ENCODE measurements at regions not wholly inside any gene's neighbourhood (a gene's known extent, or its start where the extent isn't known, plus 50 kb on each side); places are given as distances from the start of the nearest gene placed in this dataset.

- no peak for TF ChIP-seq POLR2A (IDR thresholded peaks at IDR 0.05)
- TF ChIP-seq, protein P1, sequence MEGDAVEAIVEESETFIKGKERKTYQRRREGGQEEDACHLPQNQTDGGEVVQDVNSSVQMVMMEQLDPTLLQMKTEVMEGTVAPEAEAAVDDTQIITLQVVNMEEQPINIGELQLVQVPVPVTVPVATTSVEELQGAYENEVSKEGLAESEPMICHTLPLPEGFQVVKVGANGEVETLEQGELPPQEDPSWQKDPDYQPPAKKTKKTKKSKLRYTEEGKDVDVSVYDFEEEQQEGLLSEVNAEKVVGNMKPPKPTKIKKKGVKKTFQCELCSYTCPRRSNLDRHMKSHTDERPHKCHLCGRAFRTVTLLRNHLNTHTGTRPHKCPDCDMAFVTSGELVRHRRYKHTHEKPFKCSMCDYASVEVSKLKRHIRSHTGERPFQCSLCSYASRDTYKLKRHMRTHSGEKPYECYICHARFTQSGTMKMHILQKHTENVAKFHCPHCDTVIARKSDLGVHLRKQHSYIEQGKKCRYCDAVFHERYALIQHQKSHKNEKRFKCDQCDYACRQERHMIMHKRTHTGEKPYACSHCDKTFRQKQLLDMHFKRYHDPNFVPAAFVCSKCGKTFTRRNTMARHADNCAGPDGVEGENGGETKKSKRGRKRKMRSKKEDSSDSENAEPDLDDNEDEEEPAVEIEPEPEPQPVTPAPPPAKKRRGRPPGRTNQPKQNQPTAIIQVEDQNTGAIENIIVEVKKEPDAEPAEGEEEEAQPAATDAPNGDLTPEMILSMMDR (IDR thresholded peaks at IDR 0.05): no peak
Measured at GRCh38 chr7:79980376-79980775, 154.3 kb upstream of the GNAI1 start.
